OCI-LY7 (cell line): ENCODE measurements at regions not wholly inside any gene's neighbourhood (a gene's known extent, or its start where the extent isn't known, plus 50 kb on each side); places are given as distances from the start of the nearest gene placed in this dataset.

ENCODE experiments used
- EZH2phosphoT487 ChIP-seq: fragments of 200-600 bp; sonication (generic); IDR thresholded peaks from 2 replicates; pipeline ENCODE4 v1.6.1; 2018; ENCODE audit warnings: low read depth, borderline replicate concordance, mild to moderate bottlenecking, mixed run types, antibody characterized with exemption, low read length, moderate library complexity, mixed read lengths
- TF ChIP-seq, protein P1 (sequence below): fragments of 200-600 bp; sonication (generic); conservative IDR thresholded peaks from 2 replicates; pipeline ENCODE4 v1.5.1; 2014; ENCODE audit warnings: mild to moderate bottlenecking, antibody characterized with exemption, low read length, moderate library complexity, mixed read lengths

DNA sequence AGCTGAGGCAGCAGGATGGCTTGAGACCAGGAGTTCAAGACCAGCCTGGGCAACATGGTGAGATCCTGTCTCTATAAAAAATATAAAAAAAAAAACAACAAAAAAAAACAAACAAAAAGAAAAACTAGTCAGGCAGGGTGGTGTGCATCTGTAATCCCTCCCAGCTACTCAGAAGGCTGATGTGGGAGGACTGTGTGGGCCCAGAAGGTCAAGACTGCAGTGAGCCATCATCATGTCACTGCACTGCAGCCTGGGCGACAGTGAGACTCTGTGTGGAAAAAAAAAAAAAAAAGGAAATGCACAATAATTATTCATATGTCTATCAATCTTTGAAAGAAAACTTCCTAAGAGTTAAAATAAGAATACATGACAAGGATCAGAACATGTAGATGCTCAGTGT is 178.3 kb downstream of the SEM1 start:
- TF ChIP-seq, protein P1, sequence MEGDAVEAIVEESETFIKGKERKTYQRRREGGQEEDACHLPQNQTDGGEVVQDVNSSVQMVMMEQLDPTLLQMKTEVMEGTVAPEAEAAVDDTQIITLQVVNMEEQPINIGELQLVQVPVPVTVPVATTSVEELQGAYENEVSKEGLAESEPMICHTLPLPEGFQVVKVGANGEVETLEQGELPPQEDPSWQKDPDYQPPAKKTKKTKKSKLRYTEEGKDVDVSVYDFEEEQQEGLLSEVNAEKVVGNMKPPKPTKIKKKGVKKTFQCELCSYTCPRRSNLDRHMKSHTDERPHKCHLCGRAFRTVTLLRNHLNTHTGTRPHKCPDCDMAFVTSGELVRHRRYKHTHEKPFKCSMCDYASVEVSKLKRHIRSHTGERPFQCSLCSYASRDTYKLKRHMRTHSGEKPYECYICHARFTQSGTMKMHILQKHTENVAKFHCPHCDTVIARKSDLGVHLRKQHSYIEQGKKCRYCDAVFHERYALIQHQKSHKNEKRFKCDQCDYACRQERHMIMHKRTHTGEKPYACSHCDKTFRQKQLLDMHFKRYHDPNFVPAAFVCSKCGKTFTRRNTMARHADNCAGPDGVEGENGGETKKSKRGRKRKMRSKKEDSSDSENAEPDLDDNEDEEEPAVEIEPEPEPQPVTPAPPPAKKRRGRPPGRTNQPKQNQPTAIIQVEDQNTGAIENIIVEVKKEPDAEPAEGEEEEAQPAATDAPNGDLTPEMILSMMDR: no peak
- no peak for TF ChIP-seq EZH2phosphoT487
